ENCODE measurements at regions not wholly inside any gene's neighbourhood (a gene's known extent, or its start where the extent isn't known, plus 50 kb on each side); places are given as distances from the start of the nearest gene placed in this dataset.

DNA sequence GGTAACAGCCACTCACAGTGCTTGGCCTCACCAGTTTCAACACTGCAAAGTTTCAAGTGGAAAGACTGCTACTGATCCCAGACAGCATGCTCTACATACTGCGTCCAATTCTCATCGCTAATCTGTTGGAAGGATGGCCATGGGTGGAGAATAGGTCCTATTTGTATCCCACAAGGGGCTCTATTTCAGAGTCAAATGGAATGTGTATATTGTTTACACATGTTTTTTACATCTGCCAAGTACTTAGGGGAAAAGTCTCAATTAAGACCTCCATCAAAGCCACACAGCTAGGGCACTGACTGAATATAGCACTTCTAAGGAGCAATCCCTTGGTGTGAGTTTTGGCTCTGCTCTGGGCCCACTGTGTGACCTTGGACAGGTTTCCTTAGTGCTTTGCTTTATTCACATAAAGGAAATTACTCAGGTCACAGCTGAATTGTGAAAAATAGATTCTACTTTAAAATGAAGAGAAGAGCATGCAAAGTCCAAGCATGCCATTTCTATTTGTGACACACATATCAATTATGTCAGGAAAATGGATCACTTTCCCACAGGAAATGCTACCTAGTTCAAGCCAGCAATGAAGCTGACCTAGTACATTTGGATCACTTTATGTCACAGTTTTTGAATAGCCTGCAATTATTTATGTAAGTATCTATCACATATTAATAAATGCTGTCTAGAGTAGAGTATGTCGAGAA, 112.9 kb upstream of the STK17B start:
- DNase-seq = no peak

DNA sequence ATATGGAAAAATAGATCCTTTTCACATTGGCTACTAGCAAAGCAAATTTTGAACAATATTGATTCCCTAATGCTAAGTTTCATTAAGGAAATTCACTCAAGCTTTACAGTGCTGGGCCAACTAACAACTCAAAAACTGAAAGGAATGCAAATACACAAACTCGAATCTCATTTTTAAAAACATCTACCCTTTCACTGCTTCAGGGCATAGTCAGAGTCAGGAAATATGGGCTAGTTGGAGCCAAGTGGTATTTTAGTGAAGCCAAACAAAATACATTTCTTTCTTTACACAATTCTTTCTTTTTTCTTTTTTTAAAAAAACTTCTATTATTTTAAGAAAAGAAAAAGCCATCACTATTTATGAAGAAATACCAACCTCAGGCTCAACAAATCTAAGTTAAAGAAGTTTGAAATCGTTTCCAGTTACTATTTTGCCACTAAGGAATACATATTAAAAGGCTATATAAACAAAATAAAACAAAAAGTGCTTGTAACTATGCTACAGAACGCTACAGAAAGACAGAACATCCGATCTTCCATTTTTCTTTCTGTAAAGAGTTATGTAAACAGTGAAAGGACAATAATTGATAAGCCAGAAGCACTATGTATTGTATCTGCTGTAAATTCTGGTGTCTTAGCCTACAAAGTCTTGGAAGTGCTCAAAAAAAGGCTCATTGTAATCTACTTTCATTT, 113.6 kb upstream of the STK17B start:
- DNase-seq = no peak

DNA sequence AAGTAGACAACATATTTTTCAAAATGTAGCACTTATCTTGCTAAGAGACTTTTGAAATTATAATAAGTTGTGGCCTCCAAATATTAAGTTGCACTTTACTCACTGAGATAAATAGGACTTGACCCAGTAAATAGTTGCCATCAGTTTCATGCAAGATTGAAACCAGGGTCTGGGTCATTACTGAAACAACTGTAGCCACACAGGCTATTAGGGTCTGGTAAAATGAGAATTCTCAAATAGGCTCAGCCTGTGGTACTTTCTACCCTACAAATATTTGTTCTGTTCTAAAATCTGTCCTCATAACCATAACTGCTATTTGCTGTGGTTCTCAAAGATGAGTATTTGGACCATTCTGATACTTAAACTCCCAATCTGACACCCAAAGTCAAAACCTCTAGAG, 115.4 kb upstream of the STK17B start:
- no peak for DNase-seq

DNA sequence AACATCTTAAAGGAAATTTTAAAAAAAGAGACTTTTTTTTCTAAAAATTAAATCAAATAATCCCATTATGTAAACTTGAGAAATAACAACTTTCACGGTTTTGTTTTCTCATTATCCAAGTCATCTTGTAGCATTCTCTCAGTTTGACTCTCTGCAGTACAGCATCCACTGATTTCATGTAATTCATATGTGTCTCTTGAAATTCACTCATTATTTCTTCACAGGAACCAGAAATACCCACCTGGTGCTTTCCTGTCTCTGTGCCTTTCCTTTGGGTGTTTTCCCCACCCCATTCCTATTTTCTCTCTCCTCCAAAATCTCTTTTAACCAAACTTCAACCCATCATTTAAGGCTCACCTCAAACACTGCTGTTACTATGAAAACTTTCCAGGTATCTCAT, 116.1 kb upstream of the STK17B start:
- DNase-seq = no peak

DNA sequence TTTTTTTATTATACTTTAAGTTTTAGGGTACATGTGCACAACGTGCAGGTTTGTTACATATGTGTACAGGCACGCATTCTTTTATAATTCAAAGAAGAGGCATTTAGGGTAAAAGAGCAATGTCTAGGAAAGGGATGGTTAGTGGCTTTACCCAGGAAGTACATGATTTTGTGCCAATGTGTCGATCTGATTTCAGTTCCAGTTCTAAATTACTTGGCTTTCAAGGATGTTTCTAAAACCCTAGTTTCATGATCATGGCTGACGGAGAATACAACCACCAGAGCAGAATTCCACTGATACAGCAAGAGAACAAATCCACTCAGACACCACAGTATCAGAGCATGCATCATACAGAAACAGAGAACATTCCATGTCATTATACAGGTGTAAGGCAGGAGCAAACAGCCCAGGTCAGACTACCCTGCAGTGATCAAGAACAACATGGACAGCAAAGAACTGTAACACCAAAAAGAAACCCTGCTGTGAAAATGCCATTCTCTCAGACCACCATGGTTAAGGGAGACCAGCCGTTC, 116.7 kb upstream of the STK17B start:
- DNase-seq = no peak

- no peak for DNase-seq
Observed at GRCh38 chr2:196289000-196289399, 117.6 kb upstream of the STK17B start.

- no peak for DNase-seq
Observed at GRCh38 chr2:196290136-196290535, 118.8 kb upstream of the STK17B start.

- DNase-seq = no peak
Observed at GRCh38 chr2:196290569-196290968, 119.2 kb upstream of the STK17B start.

DNA sequence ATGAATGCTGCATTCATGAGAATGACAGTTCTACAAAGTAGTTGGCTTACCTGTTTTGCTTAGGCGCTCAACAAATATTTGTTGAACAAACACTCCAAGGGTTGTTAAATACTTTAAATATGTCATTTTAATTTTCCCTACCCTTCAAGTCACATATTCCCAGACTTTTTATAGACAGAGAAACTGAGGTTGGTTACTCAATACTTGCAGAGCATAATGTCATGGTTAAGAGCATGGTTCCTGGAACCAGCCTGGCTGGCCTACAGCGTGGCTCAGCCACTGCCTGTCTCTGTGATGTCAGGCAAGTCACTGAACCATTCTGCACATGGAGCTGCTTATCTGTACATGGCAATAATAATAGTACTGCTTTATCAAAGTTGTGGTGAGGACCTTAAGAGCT, 120.0 kb upstream of the STK17B start:
- DNase-seq = no peak

DNA sequence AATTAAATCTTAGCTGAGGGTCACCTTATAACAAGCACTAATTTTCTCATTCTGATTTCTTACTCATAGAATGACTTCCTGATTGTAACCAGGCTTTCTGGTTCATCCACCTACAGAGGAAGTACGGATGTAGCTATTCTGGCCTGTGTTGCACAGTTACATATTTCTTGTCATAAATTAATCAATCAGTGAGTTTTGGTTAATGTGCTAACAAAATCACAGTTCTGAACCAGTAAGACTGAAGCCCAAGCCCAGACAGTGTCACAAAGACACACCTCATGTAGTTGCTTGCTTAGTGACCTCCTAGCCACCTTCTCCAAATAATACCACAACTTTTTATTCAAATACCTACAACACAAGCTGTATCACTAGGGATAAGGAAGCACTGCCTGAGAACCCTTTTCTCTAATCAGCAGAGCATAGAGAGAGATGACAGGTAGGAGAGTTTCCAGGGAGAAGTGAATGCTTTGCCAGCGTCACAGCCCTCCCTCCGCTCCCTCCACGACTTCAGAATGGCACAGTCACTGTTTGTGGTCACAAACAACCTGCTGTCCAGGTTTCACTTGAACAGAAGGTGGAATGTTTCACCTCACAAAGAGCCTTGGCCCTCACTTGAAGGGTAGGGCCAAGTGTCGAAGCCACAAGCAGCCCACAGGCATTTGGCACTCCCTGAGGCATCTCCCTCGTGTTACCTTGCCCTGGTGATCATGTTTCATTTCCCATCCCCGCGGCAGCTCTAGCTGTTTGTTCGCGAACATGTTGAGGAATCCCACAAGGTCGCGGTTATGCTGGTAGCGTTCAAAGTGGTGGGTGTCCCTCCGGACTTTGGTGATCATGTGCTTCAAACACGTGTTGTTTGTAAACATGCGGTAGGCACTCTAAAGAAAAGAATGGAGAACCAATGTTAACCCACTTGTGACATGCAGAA, 120.8 kb upstream of the STK17B start:
- DNase-seq = no peak

DNA sequence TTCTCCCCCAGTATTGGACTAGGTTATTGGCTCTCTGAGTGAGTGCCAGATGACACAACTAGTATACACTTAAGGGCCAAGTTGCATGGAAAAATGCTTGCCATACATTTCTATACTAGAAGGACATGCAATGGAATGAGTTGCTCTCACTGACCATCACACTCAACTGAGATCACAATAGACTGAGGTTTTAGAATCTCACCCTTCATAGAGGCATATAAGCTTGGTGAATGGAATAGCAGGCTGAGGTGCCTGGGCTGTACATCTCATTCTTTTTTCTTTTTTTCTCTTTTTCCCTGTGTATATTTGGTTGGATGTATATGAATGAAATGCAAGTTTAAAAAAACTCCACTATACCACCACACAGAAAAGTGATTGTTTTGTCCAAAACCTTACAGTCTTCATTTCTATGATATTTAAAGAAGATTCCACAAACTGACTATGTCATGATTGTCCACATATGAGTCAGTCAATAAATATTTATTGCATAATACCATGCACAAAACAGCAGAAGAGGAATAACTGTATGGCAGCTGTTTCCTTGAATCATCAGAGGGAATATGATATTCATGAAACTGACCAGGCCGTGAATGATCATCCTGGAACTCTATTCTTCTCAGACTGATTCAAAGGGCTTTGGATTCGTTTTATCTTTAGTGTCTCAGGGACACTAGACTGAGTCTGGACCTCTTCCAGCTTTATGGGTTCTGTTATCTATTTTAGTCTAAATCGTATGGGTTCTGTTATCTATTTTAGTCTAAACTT, 122.6 kb upstream of the STK17B start:
- no peak for DNase-seq

GRCh38 chr2:196294516-196294909, 123.1 kb upstream of the STK17B start:
- DNase-seq = no peak

- DNase-seq = no peak
Observed at GRCh38 chr2:196295005-196295404, 123.6 kb upstream of the STK17B start.

DNA sequence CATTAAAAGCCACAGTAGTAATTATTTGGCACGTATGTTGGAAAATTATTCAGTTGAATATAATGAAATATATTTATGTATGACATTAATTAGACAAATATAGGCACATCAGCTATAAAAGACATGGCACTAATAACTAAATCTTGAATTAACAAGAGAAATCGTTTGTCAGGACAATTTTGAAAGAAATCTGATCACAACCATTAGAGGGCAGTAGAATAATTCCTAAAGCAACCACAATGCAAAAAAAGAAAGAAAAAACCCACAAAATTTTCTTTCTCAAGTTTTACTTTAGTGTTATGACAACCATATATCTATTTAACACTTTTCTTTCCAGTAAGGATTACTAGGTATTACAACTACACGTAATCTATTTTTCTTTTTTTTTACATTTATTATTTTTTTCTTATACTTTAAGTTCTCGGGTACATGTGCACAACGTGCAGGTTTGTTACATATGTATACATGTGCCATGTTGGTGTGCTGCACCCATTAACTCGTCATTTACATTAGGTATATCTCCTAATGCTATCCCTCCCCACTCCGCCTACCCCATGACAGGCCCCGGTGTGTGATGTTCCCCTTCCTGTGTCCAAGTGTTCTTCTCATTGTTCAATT, 126.8 kb upstream of the STK17B start:
- peak; percentile 51 for DNase-seq

GRCh38 chr2:196307775-196308305, 136.5 kb upstream of the STK17B start:
- DNase-seq = peak; percentile 32

- DNase-seq = no peak
Observed at GRCh38 chr2:196309691-196310090, 138.3 kb upstream of the STK17B start.

DNA sequence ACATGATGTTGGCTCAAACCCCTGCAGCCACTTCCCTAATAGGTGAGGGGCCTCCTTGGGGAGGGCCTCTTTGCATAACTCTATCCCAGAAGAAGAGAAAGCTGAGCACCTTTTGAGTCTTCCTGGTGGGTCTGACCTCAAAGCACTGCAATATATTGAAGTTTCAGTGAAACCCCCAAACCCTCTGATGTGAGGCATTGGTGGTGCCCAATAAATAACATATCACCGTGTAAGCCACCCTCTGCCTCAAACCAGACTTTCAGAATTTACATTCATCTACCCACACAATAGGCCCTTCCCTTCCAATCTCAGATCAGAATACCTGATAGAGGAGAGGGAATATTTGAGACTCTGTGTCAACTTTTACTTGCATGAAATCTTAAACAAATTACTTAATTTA, 142.8 kb upstream of the STK17B start:
- DNase-seq = no peak

- no peak for DNase-seq
Observed at GRCh38 chr2:196314780-196315179, 143.4 kb upstream of the STK17B start.

- no peak for DNase-seq
Observed at GRCh38 chr2:196315388-196316049, 144.1 kb upstream of the STK17B start.

DNA sequence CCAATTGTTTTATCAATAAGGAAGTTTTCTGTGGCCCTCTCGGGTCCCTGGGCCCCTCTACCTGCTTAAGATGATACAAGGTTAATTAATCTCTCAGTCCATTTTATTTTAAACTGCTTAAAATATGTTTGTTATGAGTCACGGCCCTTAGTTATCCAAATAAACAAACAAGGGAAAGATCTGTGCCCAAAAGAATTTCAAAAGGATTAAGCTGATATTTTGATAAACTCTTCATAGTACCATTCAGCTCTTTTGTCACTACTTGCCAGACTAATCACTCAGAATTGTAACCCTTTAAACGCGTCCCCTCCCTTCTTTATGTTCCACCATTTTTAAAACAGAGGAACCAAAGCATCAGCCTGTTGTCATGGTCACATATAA, 144.7 kb upstream of the STK17B start:
- no peak for DNase-seq
